ENCODE measurements at regions not wholly inside any gene's neighbourhood (a gene's known extent, or its start where the extent isn't known, plus 50 kb on each side); places are given as distances from the start of the nearest gene placed in this dataset.

- in situ Hi-C loops (cut with HindIII; ENCODE audit: low pct_unique_long_range_greater_than_20kb, low sequenced_read_pairs): no loop called here
- TF ChIP-seq JUND (IDR thresholded peaks at IDR 0.05; ENCODE audit: low read depth): no peak
- DNase-seq (ENCODE audit: low read depth in 1 of 2, low spot score in 1 of 2): no peak
Observed at GRCh38 chr15:87374339-87374738, 882.2 kb downstream of the NTRK3 start.

GRCh38 chr15:87369269-87369668 lies 887.3 kb downstream of the NTRK3 start:
- in situ Hi-C loops (cut with HindIII; ENCODE audit: low pct_unique_long_range_greater_than_20kb, low sequenced_read_pairs): no loop called here
- no peak for DNase-seq (ENCODE audit: low read depth in 1 of 2, low spot score in 1 of 2)
- no peak for TF ChIP-seq JUND (IDR thresholded peaks at IDR 0.05; ENCODE audit: low read depth)

DNA sequence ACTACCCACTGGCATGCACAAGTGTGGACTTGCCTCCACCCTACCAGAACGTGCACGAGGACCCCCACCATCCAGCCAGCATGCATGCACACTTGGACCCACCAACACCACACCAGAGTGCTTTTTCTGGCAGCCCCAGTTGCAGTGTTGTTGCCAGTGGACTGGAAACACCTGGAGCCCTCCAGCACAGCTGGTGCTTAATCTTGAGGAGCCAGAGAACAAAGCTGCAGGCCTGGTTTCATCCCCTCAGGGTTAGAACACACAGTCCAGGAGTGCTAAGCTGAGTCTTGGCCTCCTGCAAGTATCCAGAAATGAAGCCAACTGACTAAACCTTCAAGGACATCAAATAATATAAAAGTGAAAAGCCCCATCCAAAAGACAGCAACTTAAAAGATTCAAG lies 888.0 kb downstream of the NTRK3 start:
- in situ Hi-C loops (cut with HindIII; ENCODE audit: low pct_unique_long_range_greater_than_20kb, low sequenced_read_pairs): no loop called here
- DNase-seq (ENCODE audit: low read depth in 1 of 2, low spot score in 1 of 2): no peak
- no peak for TF ChIP-seq JUND (IDR thresholded peaks at IDR 0.05; ENCODE audit: low read depth)

- in situ Hi-C loops (cut with HindIII; ENCODE audit: low pct_unique_long_range_greater_than_20kb, low sequenced_read_pairs): no loop called here
- TF ChIP-seq JUND (IDR thresholded peaks at IDR 0.05; ENCODE audit: low read depth): no peak
- no peak for DNase-seq (ENCODE audit: low read depth in 1 of 2, low spot score in 1 of 2)
Observed at GRCh38 chr15:87365186-87365585, 891.4 kb downstream of the NTRK3 start.

DNA sequence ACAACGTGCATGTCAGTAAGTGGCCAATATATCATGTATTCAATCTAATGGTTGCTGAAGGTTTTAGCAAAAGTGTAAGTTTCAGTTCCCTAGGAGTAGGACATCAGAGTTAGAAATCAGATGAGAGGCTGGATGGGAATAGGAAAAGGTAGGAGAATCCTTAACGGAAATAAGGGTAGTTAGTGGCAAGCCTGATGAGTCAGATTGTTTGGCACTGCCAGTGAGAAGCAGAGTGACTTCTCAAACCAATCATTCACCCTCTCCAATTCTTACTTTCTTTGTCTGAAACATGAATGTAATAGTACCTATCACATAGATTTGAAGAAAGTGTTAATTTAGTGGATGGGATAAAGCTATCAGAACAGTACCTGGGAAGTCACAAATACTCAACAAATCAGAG lies 894.0 kb downstream of the NTRK3 start:
- DNase-seq (ENCODE audit: low read depth in 1 of 2, low spot score in 1 of 2): no peak
- in situ Hi-C loops (cut with HindIII; ENCODE audit: low pct_unique_long_range_greater_than_20kb, low sequenced_read_pairs): no loop called here
- no peak for TF ChIP-seq JUND (IDR thresholded peaks at IDR 0.05; ENCODE audit: low read depth)

GRCh38 chr15:87357637-87358313 lies 898.8 kb downstream of the NTRK3 start:
- in situ Hi-C loops (cut with HindIII; ENCODE audit: low pct_unique_long_range_greater_than_20kb, low sequenced_read_pairs): no loop called here
- no peak for DNase-seq (ENCODE audit: low read depth in 1 of 2, low spot score in 1 of 2)
- TF ChIP-seq JUND (IDR thresholded peaks at IDR 0.05; ENCODE audit: low read depth): no peak

DNA sequence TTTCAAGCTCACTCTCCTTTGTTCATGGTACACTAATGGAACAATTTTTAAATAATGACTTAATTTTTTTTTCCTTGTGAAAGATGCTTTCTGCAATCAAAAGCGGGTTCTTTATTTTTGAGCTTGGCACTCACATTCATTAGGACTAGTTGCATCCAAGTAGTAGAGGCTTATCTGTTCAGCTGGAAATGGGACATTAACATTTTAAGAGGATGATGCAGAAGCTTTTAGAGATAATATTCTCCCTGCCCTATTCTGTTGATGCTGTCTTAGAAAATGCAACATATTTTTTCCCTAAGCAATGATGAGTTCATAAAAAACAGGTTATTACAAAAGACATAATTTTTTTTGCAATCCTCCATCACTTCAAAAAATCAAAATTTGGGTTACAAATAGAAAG lies 900.6 kb downstream of the NTRK3 start:
- no peak for TF ChIP-seq JUND (IDR thresholded peaks at IDR 0.05; ENCODE audit: low read depth)
- in situ Hi-C loops (cut with HindIII; ENCODE audit: low pct_unique_long_range_greater_than_20kb, low sequenced_read_pairs): no loop called here

GRCh38 chr15:87354661-87355410 lies 901.7 kb downstream of the NTRK3 start:
- no peak for TF ChIP-seq JUND (IDR thresholded peaks at IDR 0.05; ENCODE audit: low read depth)
- in situ Hi-C loops (cut with HindIII; ENCODE audit: low pct_unique_long_range_greater_than_20kb, low sequenced_read_pairs): no loop called here
- no peak for DNase-seq (ENCODE audit: low read depth in 1 of 2, low spot score in 1 of 2)

More for the DNA sequence above, 900.6 kb downstream of the NTRK3 start:
- DNase-seq (ENCODE audit: low read depth in 1 of 2, low spot score in 1 of 2): no peak

DNA sequence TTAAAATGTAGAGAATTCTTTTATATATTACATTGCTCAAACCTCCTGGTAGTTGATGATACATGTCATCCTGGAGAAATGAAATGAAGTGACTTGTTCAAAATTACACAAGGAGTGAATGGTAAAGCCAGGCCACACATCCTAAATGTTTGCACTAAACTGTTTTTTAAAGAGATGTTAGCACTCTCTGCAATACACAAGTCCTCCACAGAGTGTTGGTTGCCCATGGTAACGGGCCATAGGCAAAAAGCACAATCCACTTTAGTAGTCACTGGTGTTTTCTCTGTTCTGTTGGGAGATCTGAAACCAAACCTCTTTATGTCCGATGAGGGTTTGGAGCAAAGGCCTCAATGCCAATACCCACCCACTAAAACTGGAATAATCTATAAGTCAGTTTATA lies 907.4 kb downstream of the NTRK3 start:
- TF ChIP-seq JUND (IDR thresholded peaks at IDR 0.05; ENCODE audit: low read depth): no peak
- DNase-seq (ENCODE audit: low read depth in 1 of 2, low spot score in 1 of 2): no peak
- in situ Hi-C loops (cut with HindIII; ENCODE audit: low pct_unique_long_range_greater_than_20kb, low sequenced_read_pairs): no loop called here

DNA sequence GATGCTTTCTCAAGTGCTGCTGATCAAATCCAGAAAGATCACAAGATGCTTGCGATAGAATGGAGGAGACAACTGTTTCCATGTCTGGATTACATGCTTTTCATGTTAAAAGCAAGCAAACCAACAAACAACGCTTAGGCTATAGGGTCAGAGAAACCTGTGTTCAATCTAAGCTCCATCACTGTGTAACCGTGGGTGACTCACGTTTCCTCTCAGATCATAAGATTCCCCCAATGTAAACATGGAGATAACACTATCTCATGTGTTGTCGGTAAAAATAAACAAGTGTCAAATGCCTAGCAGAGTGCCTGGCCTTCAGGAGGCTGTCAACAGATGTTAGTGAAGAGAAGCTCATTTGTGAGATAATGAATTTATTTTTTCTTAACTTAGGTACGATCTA lies 907.8 kb downstream of the NTRK3 start:
- no peak for TF ChIP-seq JUND (IDR thresholded peaks at IDR 0.05; ENCODE audit: low read depth)
- in situ Hi-C loops (cut with HindIII; ENCODE audit: low pct_unique_long_range_greater_than_20kb, low sequenced_read_pairs): no loop called here
- DNase-seq (ENCODE audit: low read depth in 1 of 2, low spot score in 1 of 2): no peak

- no peak for TF ChIP-seq JUND (IDR thresholded peaks at IDR 0.05; ENCODE audit: low read depth)
- in situ Hi-C loops (cut with HindIII; ENCODE audit: low pct_unique_long_range_greater_than_20kb, low sequenced_read_pairs): no loop called here
- no peak for DNase-seq (ENCODE audit: low read depth in 1 of 2, low spot score in 1 of 2)
Observed at GRCh38 chr15:87347806-87348515, 908.6 kb downstream of the NTRK3 start.

DNA sequence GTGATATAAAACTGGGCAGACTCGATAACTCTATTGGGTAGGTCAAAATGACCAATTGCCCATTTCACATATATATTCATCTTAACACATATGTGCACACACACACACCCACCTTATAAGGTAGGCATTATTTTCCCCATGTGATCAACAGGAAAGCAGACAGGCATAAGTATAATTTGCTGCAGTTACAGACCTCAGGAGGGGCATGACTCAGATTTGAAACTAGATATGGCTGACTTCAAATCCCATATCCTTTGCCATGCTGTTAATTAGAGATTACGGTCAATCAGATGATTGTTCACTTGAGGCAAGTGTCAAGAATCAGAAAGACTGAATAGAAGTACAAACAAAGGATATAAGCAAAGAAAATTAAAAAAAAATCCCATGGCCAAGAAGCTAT lies 910.6 kb downstream of the NTRK3 start:
- no peak for TF ChIP-seq JUND (IDR thresholded peaks at IDR 0.05; ENCODE audit: low read depth)
- DNase-seq (ENCODE audit: low read depth in 1 of 2, low spot score in 1 of 2): no peak
- in situ Hi-C loops (cut with HindIII; ENCODE audit: low pct_unique_long_range_greater_than_20kb, low sequenced_read_pairs): no loop called here

- DNase-seq (ENCODE audit: low read depth in 1 of 2, low spot score in 1 of 2): no peak
- in situ Hi-C loops (cut with HindIII; ENCODE audit: low pct_unique_long_range_greater_than_20kb, low sequenced_read_pairs): no loop called here
- no peak for TF ChIP-seq JUND (IDR thresholded peaks at IDR 0.05; ENCODE audit: low read depth)
Observed at GRCh38 chr15:87343966-87344365, 912.6 kb downstream of the NTRK3 start.
